A549 (cell line): ENCODE measurements at regions not wholly inside any gene's neighbourhood (a gene's known extent, or its start where the extent isn't known, plus 50 kb on each side); places are given as distances from the start of the nearest gene placed in this dataset.

ENCODE experiments used
- ATAC-seq, 2 experiments: fragments of 200-7000 bp in 1 of 2; fragments of >200 bp in 1 of 2; cut with Nextera tagmentation in 1 of 2; cut with Tn5 transposase in 1 of 2; 3 replicates each; pipeline versions ENCODE4 v1.8.0 to v1.9.1; 2018 to 2020; ENCODE audit warnings: mild to moderate bottlenecking in 1 of 2, moderate library complexity in 1 of 2
- CTCF ChIA-PET: fragments of 300-600 bp; sonication (Branson Sonifier 250); formaldehyde crosslinking; extraction: SDS; loops from one replicate; lab custom pipeline; 2021; ENCODE audit warnings: antibody characterized with exemption, inconsistent platforms; lab: Yijun Ruan, JAX
- POLR2A ChIA-PET: fragments of 350-600 bp; formaldehyde crosslinking; extraction: SDS; loops from one replicate; lab custom pipeline; 2021; ENCODE audit warnings: antibody characterized with exemption, inconsistent platforms; lab: Yijun Ruan, JAX
- DNase-seq, 2 experiments: peaks; one replicate each; pipeline versions ENCODE4 v3.0.0 to v3.0.0-alpha.2; 2011 to 2016; ENCODE audit warnings: low read depth in 1 of 2, low spot score in 1 of 2
- FAIRE-seq: peaks from 2 replicates; lab custom pipeline; 2011; peaks lifted over from hg19 to GRCh38; lab: Jason Lieb, UNC
- H3K27ac ChIP-seq, 2 experiments: fragments of >200 bp; sonication (Bioruptor Twin); formaldehyde crosslinking; 3 replicates each; pipeline ENCODE4 v1.5.1; 2016 to 2017
- H3K4me1 ChIP-seq: fragments of >200 bp; sonication (Bioruptor Twin); formaldehyde crosslinking; 3 replicates; pipeline ENCODE4 v1.6.1; 2016
- H3K4me2 ChIP-seq: fragments of >200 bp; sonication (Bioruptor Twin); formaldehyde crosslinking; 3 replicates; pipeline ENCODE4 v1.6.1; 2016
- H3K4me3 ChIP-seq: fragments of >200 bp; sonication (Bioruptor Twin); formaldehyde crosslinking; 3 replicates; pipeline ENCODE4 v1.5.1; 2016
- H3K9me3 ChIP-seq: fragments of >200 bp; sonication (Bioruptor Twin); formaldehyde crosslinking; 3 replicates; pipeline ENCODE4 v1.6.1; 2016
- BHLHE40 ChIP-seq: IDR thresholded peaks from 2 replicates; pipeline ENCODE4 v1.6.1; 2012; ENCODE audit warnings: low read depth, low read length, inconsistent platforms
- CHD4 ChIP-seq: fragments of 200-600 bp; sonication (generic); IDR thresholded peaks from 2 replicates; pipeline ENCODE4 v1.6.1; 2016; ENCODE audit warnings: antibody characterized with exemption, mild to moderate bottlenecking, borderline replicate concordance
- EHF ChIP-seq: fragments of 250-450 bp; sonication (Bioruptor Pico); IDR thresholded peaks from 2 replicates; pipeline ENCODE4 v1.5.0; 2020; ENCODE audit warnings: mild to moderate bottlenecking
- EP300 ChIP-seq, 2 experiments: fragments of >200 bp; sonication (Bioruptor Twin); formaldehyde crosslinking; IDR thresholded peaks; 2 replicates in 1 of 2; 3 replicates in 1 of 2; pipeline ENCODE4 v1.6.1; 2016 to 2017
- FOSL2 ChIP-seq, 2 experiments: fragments of 450-650 bp in 1 of 2; fragments of >200 bp in 1 of 2; sonication (Bioruptor Twin) in 1 of 2; formaldehyde crosslinking; IDR thresholded peaks; 2 replicates each; pipeline versions ENCODE4 v1.5.0 to v1.6.1; 2016 to 2020; ENCODE audit warnings: mild to moderate bottlenecking in 1 of 2, moderate library complexity in 1 of 2
- FOXS1 ChIP-seq: fragments of 250-450 bp; sonication (Bioruptor Pico); IDR thresholded peaks from 2 replicates; pipeline ENCODE4 v1.5.0; 2020; ENCODE audit warnings: mild to moderate bottlenecking, moderate library complexity
- HDAC2 ChIP-seq: fragments of 200-600 bp; sonication (generic); IDR thresholded peaks from 2 replicates; pipeline ENCODE4 v1.6.1; 2016
- HOXB5 ChIP-seq: fragments of 250-450 bp; sonication (Bioruptor Pico); IDR thresholded peaks from 2 replicates; pipeline ENCODE4 v1.5.0; 2020; ENCODE audit warnings: mild to moderate bottlenecking, moderate library complexity
- KDM1A ChIP-seq: fragments of 200-600 bp; sonication (generic); IDR thresholded peaks from 2 replicates; pipeline ENCODE4 v1.6.1; 2016; ENCODE audit warnings: low read depth, mild to moderate bottlenecking
- KDM5A ChIP-seq: fragments of 200-600 bp; sonication (generic); IDR thresholded peaks from 2 replicates; pipeline ENCODE4 v1.6.1; 2016; ENCODE audit warnings: antibody characterized with exemption, mild to moderate bottlenecking
- MAFK ChIP-seq: fragments of 450-650 bp; IDR thresholded peaks from 2 replicates; pipeline ENCODE4 v1.6.1; 2014; ENCODE audit not compliant: partially characterized antibody
- MAX ChIP-seq: IDR thresholded peaks from 2 replicates; pipeline ENCODE4 v1.6.1; 2012
- MAZ ChIP-seq: fragments of 150-350 bp; IDR thresholded peaks from 2 replicates; pipeline ENCODE4 v1.6.1; 2014; ENCODE audit warnings: antibody characterized with exemption, low read depth, low read length, borderline replicate concordance
- NPAS2 ChIP-seq: fragments of 250-450 bp; sonication (Bioruptor Pico); IDR thresholded peaks from 2 replicates; pipeline ENCODE4 v1.8.0; 2022; ENCODE audit warnings: mild to moderate bottlenecking, moderate library complexity, borderline replicate concordance
- PBX3 ChIP-seq: IDR thresholded peaks from 2 replicates; pipeline ENCODE4 v1.6.1; 2012
- PHF8 ChIP-seq: fragments of 200-600 bp; sonication (generic); IDR thresholded peaks from 2 replicates; pipeline ENCODE4 v1.6.1; 2016; ENCODE audit warnings: low read depth, mild to moderate bottlenecking, antibody characterized with exemption, moderate library complexity, borderline replicate concordance
- POLR2A ChIP-seq: IDR thresholded peaks from 2 replicates; pipeline ENCODE4 v1.6.1; 2012; ENCODE audit warnings: mild to moderate bottlenecking, low read length
- POLR2AphosphoS2 ChIP-seq: conservative IDR thresholded peaks from 2 replicates; pipeline ENCODE4 v1.6.1; 2012; ENCODE audit warnings: low read length, improper control_type of control experiment, inconsistent platforms
- RCOR1 ChIP-seq: fragments of 150-350 bp; IDR thresholded peaks from 2 replicates; pipeline ENCODE4 v1.6.1; 2014; ENCODE audit warnings: antibody characterized with exemption, low read length, low read depth
- REST ChIP-seq: fragments of 200-600 bp; sonication (generic); IDR thresholded peaks from 2 replicates; pipeline ENCODE4 v1.6.1; 2016; ENCODE audit warnings: antibody characterized with exemption, mild to moderate bottlenecking, moderate library complexity
- SREBF2 ChIP-seq: fragments of 450-650 bp; IDR thresholded peaks from 2 replicates; pipeline ENCODE4 v1.6.1; 2014; ENCODE audit warnings: mild to moderate bottlenecking, moderate library complexity
- TFCP2L1 ChIP-seq: fragments of 250-450 bp; sonication (Bioruptor Pico); IDR thresholded peaks from 2 replicates; pipeline ENCODE4 v1.5.0; 2021; ENCODE audit warnings: mild to moderate bottlenecking
- ZNF302 ChIP-seq: fragments of 250-450 bp; sonication (Bioruptor Pico); IDR thresholded peaks from 2 replicates; pipeline ENCODE4 v1.9.0; 2021; ENCODE audit warnings: inconsistent platforms, mild to moderate bottlenecking, moderate library complexity
- WGBS: methylation state at CpG from one replicate; pipeline ENCODE4 v1.1.6; 2017; ENCODE audit errors: missing lambda C conversion rate; 5-methylcytosine and 5-hydroxymethylcytosine counted together
- TF ChIP-seq, protein P1 (sequence below): fragments of 250-450 bp; sonication (Bioruptor Pico); IDR thresholded peaks from 2 replicates; pipeline ENCODE4 v1.5.0; 2021; ENCODE audit warnings: mild to moderate bottlenecking, moderate library complexity, borderline replicate concordance
- TF ChIP-seq, protein P2 (sequence below): fragments of 150-350 bp; IDR thresholded peaks from 2 replicates; pipeline ENCODE4 v1.6.1; 2014; ENCODE audit warnings: low read depth, mild to moderate bottlenecking, low read length

DNA sequence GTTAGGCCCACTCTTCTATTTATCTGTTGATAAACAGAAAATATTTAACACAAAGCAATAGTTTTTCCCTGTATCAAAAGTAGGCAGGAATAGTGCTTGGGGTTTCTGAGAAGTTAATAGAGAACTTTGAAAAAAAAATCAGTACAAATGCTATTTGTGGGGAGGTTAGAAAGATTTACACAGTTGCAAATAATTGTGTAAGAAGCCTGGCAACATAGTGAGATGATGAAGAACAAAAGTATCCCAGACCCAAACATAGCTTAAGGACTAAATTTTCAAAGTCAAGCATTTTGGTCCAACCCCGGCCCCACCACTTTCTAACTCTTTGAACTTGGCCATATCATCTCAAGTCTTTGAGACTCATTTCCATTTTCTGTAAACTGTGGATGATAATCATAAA, 687.5 kb upstream of the TMEM132C start:
- POLR2A ChIA-PET, result no interaction called here
- ATAC-seq (no peak), DNase-seq (no peak), FAIRE-seq (no peak)
- CTCF ChIA-PET, result no interaction called here
- no peak for TF ChIP-seq BHLHE40
- TF ChIP-seq KDM1A, result no peak
- no peak for TF ChIP-seq EP300 (IDR thresholded peaks at IDR 0.05)
- TF ChIP-seq REST, result no peak
- no peak for TF ChIP-seq POLR2A
- no peak for TF ChIP-seq CHD4
- no peak for TF ChIP-seq TFCP2L1
- TF ChIP-seq FOSL2 (IDR thresholded peaks at IDR 0.05), result no peak
- TF ChIP-seq FOSL2 (CRISPR knock-in tag; IDR thresholded peaks at IDR 0.05), result no peak
- no peak for TF ChIP-seq HOXB5 (CRISPR knock-in tag)
- no peak for TF ChIP-seq EHF (CRISPR knock-in tag)
- TF ChIP-seq, protein P1, sequence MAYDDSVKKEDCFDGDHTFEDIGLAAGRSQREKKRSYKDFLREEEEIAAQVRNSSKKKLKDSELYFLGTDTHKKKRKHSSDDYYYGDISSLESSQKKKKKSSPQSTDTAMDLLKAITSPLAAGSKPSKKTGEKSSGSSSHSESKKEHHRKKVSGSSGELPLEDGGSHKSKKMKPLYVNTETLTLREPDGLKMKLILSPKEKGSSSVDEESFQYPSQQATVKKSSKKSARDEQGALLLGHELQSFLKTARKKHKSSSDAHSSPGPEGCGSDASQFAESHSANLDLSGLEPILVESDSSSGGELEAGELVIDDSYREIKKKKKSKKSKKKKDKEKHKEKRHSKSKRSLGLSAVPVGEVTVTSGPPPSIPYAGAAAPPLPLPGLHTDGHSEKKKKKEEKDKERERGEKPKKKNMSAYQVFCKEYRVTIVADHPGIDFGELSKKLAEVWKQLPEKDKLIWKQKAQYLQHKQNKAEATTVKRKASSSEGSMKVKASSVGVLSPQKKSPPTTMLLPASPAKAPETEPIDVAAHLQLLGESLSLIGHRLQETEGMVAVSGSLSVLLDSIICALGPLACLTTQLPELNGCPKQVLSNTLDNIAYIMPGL (CRISPR knock-in tag), result no peak
- Histone ChIP-seq H3K4me1 (no peaks in the 10 kb centered on the region), H3K9me3 (no peaks in the 10 kb centered on the region), H3K4me3 (no peak overlapping the region), H3K27ac (no peak overlapping the region), H3K4me2 (no peak overlapping the region)
- 4% methylated on average over 1 of the region's 1 CpG for WGBS

- no peaks in the 10 kb centered on the region for H3K9me3 ChIP-seq
These were observed 684.9 kb upstream of the TMEM132C start for GRCh38 chr12:127582074-127582473.

DNA sequence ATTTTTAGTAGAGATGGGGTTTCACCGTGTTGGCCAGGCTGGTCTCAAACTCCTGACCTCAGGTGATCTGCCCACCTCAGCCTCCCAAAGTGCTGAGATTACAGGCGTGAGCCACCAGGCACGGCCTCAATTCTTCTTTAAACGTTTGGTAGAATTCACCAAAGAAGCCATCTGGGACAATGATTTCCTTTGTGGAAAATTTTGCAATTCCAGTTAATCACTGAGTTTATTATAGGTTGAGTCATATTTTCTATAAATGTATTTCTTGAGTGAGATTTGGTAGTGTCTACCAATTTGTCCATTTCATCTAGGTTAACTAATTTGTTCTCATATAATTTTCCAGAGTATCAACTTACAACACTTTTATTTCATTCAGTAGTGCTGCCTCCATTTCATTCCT, 683.9 kb upstream of the TMEM132C start:
- FAIRE-seq (no peak), DNase-seq (no peak), ATAC-seq (no peak)
- Histone ChIP-seq H3K4me1 (no peaks in the 10 kb centered on the region), H3K27ac (no peak overlapping the region), H3K4me2 (no peak overlapping the region), H3K4me3 (no peak overlapping the region), H3K9me3 (no peaks in the 10 kb centered on the region)
- POLR2A ChIA-PET, result no interaction called here
- CTCF ChIA-PET, result no interaction called here
- 6% methylated on average over 4 of the region's 4 CpGs for WGBS
- TF ChIP-seq SREBF2 (no peak), RCOR1 (no peak), ZNF302 (CRISPR knock-in tag) (no peak), BHLHE40 (no peak), EP300 (IDR thresholded peaks at IDR 0.05) (no peak), PBX3 (no peak), PHF8 (no peak), NPAS2 (CRISPR knock-in tag) (no peak), MAFK (no peak), CHD4 (no peak), POLR2AphosphoS2 (no peak), FOXS1 (CRISPR knock-in tag) (no peak), HDAC2 (no peak), KDM5A (no peak), KDM1A (no peak), MAX (no peak)
- TF ChIP-seq, protein P2, sequence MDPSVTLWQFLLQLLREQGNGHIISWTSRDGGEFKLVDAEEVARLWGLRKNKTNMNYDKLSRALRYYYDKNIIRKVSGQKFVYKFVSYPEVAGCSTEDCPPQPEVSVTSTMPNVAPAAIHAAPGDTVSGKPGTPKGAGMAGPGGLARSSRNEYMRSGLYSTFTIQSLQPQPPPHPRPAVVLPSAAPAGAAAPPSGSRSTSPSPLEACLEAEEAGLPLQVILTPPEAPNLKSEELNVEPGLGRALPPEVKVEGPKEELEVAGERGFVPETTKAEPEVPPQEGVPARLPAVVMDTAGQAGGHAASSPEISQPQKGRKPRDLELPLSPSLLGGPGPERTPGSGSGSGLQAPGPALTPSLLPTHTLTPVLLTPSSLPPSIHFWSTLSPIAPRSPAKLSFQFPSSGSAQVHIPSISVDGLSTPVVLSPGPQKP, result no peak

More at GRCh38 chr12:127582074-127582473, 684.9 kb upstream of the TMEM132C start:
- no peak for ATAC-seq
- TF ChIP-seq MAZ, result no peak
- TF ChIP-seq, all 56 proteins: peak for 0
- no peaks in the 10 kb centered on the region for H3K4me1 ChIP-seq
- ChIA-PET POLR2A (no interaction called here), CTCF (no interaction called here)
- H3K27ac ChIP-seq, result no peak overlapping the region
- WGBS, result 41% methylated on average over 6 of the region's 6 CpGs
- H3K4me2 ChIP-seq, result no peak overlapping the region
- FAIRE-seq (no peak), DNase-seq (no peak)
- H3K4me3 ChIP-seq, result no peak overlapping the region
